Tibial artery (tissue), 4 donors: ENCODE measurements at regions not wholly inside any gene's neighbourhood (a gene's known extent, or its start where the extent isn't known, plus 50 kb on each side); places are given as distances from the start of the nearest gene placed in this dataset.
"Not testable (repeated sequence)": the region's sequence is repeated elsewhere in the genome, so short reads cannot be mapped to it uniquely, and the experiment has no call there.

Experiments used
- DNase-seq, 2 donors: peaks; one replicate each; pipeline ENCODE4 v3.0.0-alpha.2; 2019
- H3K27ac ChIP-seq, 2 donors: fragments of 200-600 bp; sonication (generic) in 1 of 2; 1 replicate in 1 of 2; 2 replicates in 1 of 2; pipeline ENCODE4 v1.5.1; 2018 to 2019; ENCODE audit warnings: mild to moderate bottlenecking in 1 of 2
- H3K27me3 ChIP-seq, 2 donors: fragments of 200-600 bp; sonication (generic) in 1 of 2; one replicate each; pipeline versions ENCODE4 v1.5.1 to v1.6.0; 2016 to 2019
- H3K36me3 ChIP-seq, 3 donors: fragments of 200-600 bp; sonication (generic) in 2 of 3; one replicate each; pipeline ENCODE4 v1.5.1; 2016 to 2019; ENCODE audit warnings: mild to moderate bottlenecking in 2 of 3
- H3K4me1 ChIP-seq, 4 donors: fragments of 200-600 bp; sonication (generic) in 2 of 4; 1 replicate in 3 of 4; 2 replicates in 1 of 4; pipeline ENCODE4 v1.5.1; 2016 to 2019
- H3K4me3 ChIP-seq, 2 donors: fragments of 200-600 bp; sonication (generic) in 1 of 2; 1 replicate in 1 of 2; 2 replicates in 1 of 2; pipeline ENCODE4 v1.5.1; 2018 to 2019; ENCODE audit warnings: mild to moderate bottlenecking in 2 of 2
- H3K9me3 ChIP-seq, 3 donors: fragments of 200-600 bp; sonication (generic) in 1 of 3; one replicate each; pipeline ENCODE4 v1.5.1; 2016 to 2019
- CTCF ChIP-seq, 2 experiments: fragments of 200-600 bp in 1 of 2; fragments of 450-650 bp in 1 of 2; IDR thresholded peaks; one replicate each; pipeline ENCODE4 v1.5.1; 2017 to 2019; ENCODE audit warnings: antibody characterized with exemption in 2 of 2, mild to moderate bottlenecking in 1 of 2, moderate library complexity in 1 of 2
- intact Hi-C: fragments of 100-400 bp; cut with DNase I; formaldehyde crosslinking; loops from one replicate; pipeline ENCODE4 v1.15.0; 2023; ENCODE audit warnings: low total_unique reads

GRCh38 chr13:61880578-61881283 is 465.1 kb upstream of the PCDH20 start:
- no peak overlapping the region for H3K27ac ChIP-seq
- no peaks in the 10 kb centered on the region for H3K4me1 ChIP-seq
- TF ChIP-seq CTCF (IDR thresholded peaks at IDR 0.05), result no peak
- H3K9me3 ChIP-seq, result peaks cover 0 to 10% (median 0%) of the 10 kb centered on the region in 3 donors
- intact Hi-C loops, result no loop called here
- DNase-seq, result no peak
- no peak overlapping the region for H3K4me3 ChIP-seq
- no peaks in the 10 kb centered on the region for H3K27me3 ChIP-seq
- no peaks in the 10 kb centered on the region for H3K36me3 ChIP-seq

GRCh38 chr13:61878565-61878964 is 462.9 kb upstream of the PCDH20 start:
- H3K4me1 ChIP-seq, DNase-seq, H3K36me3 ChIP-seq, H3K4me3 ChIP-seq, H3K27ac ChIP-seq, H3K27me3 ChIP-seq, intact Hi-C loops: not testable (repeated sequence)
- H3K9me3 ChIP-seq, result peaks cover 0 to 10% (median 0%) of the 10 kb centered on the region in 3 donors

- no peak for TF ChIP-seq CTCF (IDR thresholded peaks at IDR 0.05)
- H3K4me3 ChIP-seq, result no peak overlapping the region
Measured at GRCh38 chr13:61874970-61875579, 459.4 kb upstream of the PCDH20 start.

GRCh38 chr13:61873717-61874116 is 458.1 kb upstream of the PCDH20 start:
- Histone ChIP-seq H3K4me1 (no peaks in the 10 kb centered on the region), H3K36me3 (no peaks in the 10 kb centered on the region), H3K9me3 (peaks cover 0 to 5% (median 0%) of the 10 kb centered on the region in 3 donors), H3K4me3 (no peak overlapping the region), H3K27ac (no peak overlapping the region), H3K27me3 (no peaks in the 10 kb centered on the region)
- TF ChIP-seq CTCF (IDR thresholded peaks at IDR 0.05), result no peak
- intact Hi-C loops, result no loop called here
- DNase-seq, result no peak

More at GRCh38 chr13:61874970-61875579, 459.4 kb upstream of the PCDH20 start:
- intact Hi-C loops, result no loop called here
- H3K4me1 ChIP-seq, result no peaks in the 10 kb centered on the region
- H3K36me3 ChIP-seq, result no peaks in the 10 kb centered on the region
- H3K27ac ChIP-seq, result no peak overlapping the region
- H3K9me3 ChIP-seq, result peaks cover 0 to 10% (median 0%) of the 10 kb centered on the region in 3 donors
- no peaks in the 10 kb centered on the region for H3K27me3 ChIP-seq
- no peak for DNase-seq

- Histone ChIP-seq H3K27ac (no peak overlapping the region), H3K4me3 (no peak overlapping the region), H3K9me3 (no peaks in the 10 kb centered on the region), H3K36me3 (no peaks in the 10 kb centered on the region), H3K4me1 (no peaks in the 10 kb centered on the region), H3K27me3 (no peaks in the 10 kb centered on the region)
- no peak for DNase-seq
- no peak for TF ChIP-seq CTCF (IDR thresholded peaks at IDR 0.05)
- intact Hi-C loops, result no loop called here
Measured at GRCh38 chr13:61857198-61857597, 441.5 kb upstream of the PCDH20 start.

GRCh38 chr13:61852116-61852619 is 436.5 kb upstream of the PCDH20 start:
- no peaks in the 10 kb centered on the region for H3K9me3 ChIP-seq
- H3K4me3 ChIP-seq, result no peak overlapping the region
- H3K27ac ChIP-seq, result no peak overlapping the region
- no peaks in the 10 kb centered on the region for H3K27me3 ChIP-seq
- H3K36me3 ChIP-seq, result no peaks in the 10 kb centered on the region
- no peak for DNase-seq
- no peak for TF ChIP-seq CTCF (IDR thresholded peaks at IDR 0.05)
- H3K4me1 ChIP-seq, result no peaks in the 10 kb centered on the region
- intact Hi-C loops, result no loop called here
